ENCODE measurements at regions not wholly inside any gene's neighbourhood (a gene's known extent, or its start where the extent isn't known, plus 50 kb on each side); places are given as distances from the start of the nearest gene placed in this dataset.

GRCh38 chr16:66205287-66206231, 160.9 kb upstream of the CDH5 start:
- no peak overlapping the region for H3K27ac ChIP-seq (ENCODE audit: low read depth, low read length)
- no peaks in the 10 kb centered on the region for H3K4me1 ChIP-seq (ENCODE audit: control insufficient read depth in 1 of 2, insufficient read depth in 2 of 2, low read length in 2 of 2)
- DNase-seq (ENCODE audit: low read depth, low spot score) = no peak
- no peaks in the 10 kb centered on the region for H3K36me3 ChIP-seq (ENCODE audit: control insufficient read depth in 1 of 2, insufficient read depth in 2 of 2, low read length in 2 of 2)
- no peaks in the 10 kb centered on the region for H4K20me1 ChIP-seq (ENCODE audit: insufficient read depth)
- ChIA-PET POLR2A (no interaction called here), RAD21 (ENCODE audit: low non-redundant PET in 1 of 2, low total read pairs in 2 of 2, uncharacterized antibody in 2 of 2, unreplicated experiment in 2 of 2) (no interaction called here), CTCF (no interaction called here)
- ATAC-seq = no peak
- no peaks in the 10 kb centered on the region for H3K9me2 ChIP-seq (ENCODE audit: insufficient read depth)
- no peaks in the 10 kb centered on the region for H3K9me3 ChIP-seq (ENCODE audit: control insufficient read depth in 1 of 2, insufficient read depth in 1 of 2, low read depth in 1 of 2, low read length in 2 of 2)
- TF ChIP-seq ATF3 (IDR thresholded peaks at IDR 0.05) = no peak
- no TSS peak for BruUV-seq (replicated peaks)
- no peak overlapping the region for H2AFZ ChIP-seq (ENCODE audit: low read depth, low read length, poor library complexity, severe bottlenecking)
- no peak overlapping the region for H3K4me2 ChIP-seq (ENCODE audit: low read length)
- H3K4me3 ChIP-seq (replicated peaks in 1 of 2; ENCODE audit: low read depth in 1 of 2, low read length in 2 of 2) = no peak overlapping the region
- no peaks in the 10 kb centered on the region for H3K79me2 ChIP-seq (ENCODE audit: insufficient read depth, low read length)
- H3K27me3 ChIP-seq (ENCODE audit: insufficient read depth, low read length) = peaks cover 55% of the 10 kb centered on the region
- no peak overlapping the region for H3K9ac ChIP-seq (ENCODE audit: low read length)
- intact Hi-C loops (cut with micrococcal nuclease) = no loop called here

GRCh38 chr16:66204756-66205155, 161.7 kb upstream of the CDH5 start:
- intact Hi-C loops (cut with micrococcal nuclease) = no loop called here
- no peaks in the 10 kb centered on the region for H3K9me2 ChIP-seq (ENCODE audit: insufficient read depth)
- no peak overlapping the region for H3K4me2 ChIP-seq (ENCODE audit: low read length)
- no peak overlapping the region for H3K27ac ChIP-seq (ENCODE audit: low read depth, low read length)
- no peak overlapping the region for H3K4me3 ChIP-seq (replicated peaks in 1 of 2; ENCODE audit: low read depth in 1 of 2, low read length in 2 of 2)
- H2AFZ ChIP-seq (ENCODE audit: low read depth, low read length, poor library complexity, severe bottlenecking) = no peak overlapping the region
- no peaks in the 10 kb centered on the region for H4K20me1 ChIP-seq (ENCODE audit: insufficient read depth)
- peaks cover 55% of the 10 kb centered on the region for H3K27me3 ChIP-seq (ENCODE audit: insufficient read depth, low read length)
- H3K79me2 ChIP-seq (ENCODE audit: insufficient read depth, low read length) = no peaks in the 10 kb centered on the region
- BruUV-seq (replicated peaks) = no TSS peak
- POLR2A ChIA-PET = no interaction called here
- H3K9me3 ChIP-seq (ENCODE audit: control insufficient read depth in 1 of 2, insufficient read depth in 1 of 2, low read depth in 1 of 2, low read length in 2 of 2) = no peaks in the 10 kb centered on the region
- DNase-seq (ENCODE audit: low read depth, low spot score) = no peak
- CTCF ChIA-PET = no interaction called here
- RAD21 ChIA-PET (ENCODE audit: low non-redundant PET in 1 of 2, low total read pairs in 2 of 2, uncharacterized antibody in 2 of 2, unreplicated experiment in 2 of 2) = no interaction called here
- TF ChIP-seq CTCF (IDR thresholded peaks at IDR 0.05 in 2 of 3, conservative IDR thresholded peaks at IDR 0.05 in 1 of 3; ENCODE audit: borderline replicate concordance in 1 of 3, insufficient read depth in 1 of 3, low read depth in 2 of 3, low read length in 2 of 3) = no peak
- no peak for TF ChIP-seq ZBTB33 (IDR thresholded peaks at IDR 0.05; ENCODE audit: extremely low read depth, insufficient replicate concordance, low read length)
- no peak for TF ChIP-seq POLR2AphosphoS5 (IDR thresholded peaks at IDR 0.05; ENCODE audit: low read depth, low read length)
- no peak overlapping the region for H3K9ac ChIP-seq (ENCODE audit: low read length)
- no peaks in the 10 kb centered on the region for H3K36me3 ChIP-seq (ENCODE audit: control insufficient read depth in 1 of 2, insufficient read depth in 2 of 2, low read length in 2 of 2)
- no peak for ATAC-seq
- H3K4me1 ChIP-seq (ENCODE audit: control insufficient read depth in 1 of 2, insufficient read depth in 2 of 2, low read length in 2 of 2) = no peaks in the 10 kb centered on the region
